GM23338 (cell line): ENCODE measurements at regions not wholly inside any gene's neighbourhood (a gene's known extent, or its start where the extent isn't known, plus 50 kb on each side); places are given as distances from the start of the nearest gene placed in this dataset.

Experiments
- ATAC-seq: fragments of 200-7000 bp; cut with Tn5 transposase; 3 replicates; pipeline ENCODE4 v1.9.1; 2020
- DNase-seq: peaks from one replicate; pipeline ENCODE4 v3.0.0-alpha.2; 2015; ENCODE audit warnings: low spot score
- H2AFZ ChIP-seq: fragments of 200-600 bp; sonication (generic); 2 replicates; pipeline ENCODE4 v1.8.0; 2016; ENCODE audit warnings: antibody characterized with exemption, mild to moderate bottlenecking, moderate library complexity
- H3F3A ChIP-seq: fragments of 200-600 bp; sonication (generic); replicated peaks from 2 replicates; pipeline ENCODE4 v1.8.0; 2017; ENCODE audit warnings: antibody characterized with exemption, mixed run types, low read depth
- H3K27ac ChIP-seq: fragments of 200-600 bp; sonication (generic); 2 replicates; pipeline ENCODE4 v1.6.1; 2016; ENCODE audit warnings: low read depth
- H3K27me3 ChIP-seq: fragments of 200-600 bp; sonication (generic); 2 replicates; pipeline ENCODE4 v1.8.0; 2016; ENCODE audit warnings: mild to moderate bottlenecking, mixed run types, moderate library complexity; ENCODE audit not compliant: insufficient read depth
- H3K36me3 ChIP-seq: fragments of 200-600 bp; sonication (generic); 2 replicates; pipeline ENCODE4 v1.8.0; 2016; ENCODE audit warnings: mild to moderate bottlenecking; ENCODE audit not compliant: insufficient read depth
- H3K4me1 ChIP-seq: fragments of 200-600 bp; sonication (generic); 2 replicates; pipeline ENCODE4 v1.8.0; 2016; ENCODE audit warnings: mild to moderate bottlenecking, moderate library complexity; ENCODE audit not compliant: insufficient read depth
- H3K4me2 ChIP-seq: fragments of 200-600 bp; sonication (generic); 2 replicates; pipeline ENCODE4 v1.7.1; 2017; ENCODE audit warnings: mixed run types
- H3K4me3 ChIP-seq: fragments of 200-600 bp; sonication (generic); 2 replicates; pipeline ENCODE4 v1.6.1; 2016; ENCODE audit warnings: mixed run types
- H3K79me2 ChIP-seq: fragments of 200-600 bp; sonication (generic); replicated peaks from 2 replicates; pipeline ENCODE4 v1.8.0; 2017; ENCODE audit warnings: mild to moderate bottlenecking; ENCODE audit not compliant: insufficient read depth
- H3K9me2 ChIP-seq: fragments of 200-600 bp; sonication (generic); 2 replicates; pipeline ENCODE4 v1.8.0; 2017; ENCODE audit not compliant: insufficient read depth
- H4K20me1 ChIP-seq: fragments of 200-600 bp; sonication (generic); replicated peaks from 2 replicates; pipeline ENCODE4 v1.8.0; 2017; ENCODE audit warnings: mild to moderate bottlenecking; ENCODE audit not compliant: insufficient read depth
- H3K27ac Mint-ChIP-seq: 2 replicates; pipeline ENCODE4 v1.8.0; 2020; ENCODE audit warnings: inconsistent platforms, mild to moderate bottlenecking, moderate library complexity, mixed read lengths
- H3K27me3 Mint-ChIP-seq: 3 replicates; pipeline ENCODE4 v1.8.0; 2022; ENCODE audit warnings: low read depth, mild to moderate bottlenecking, moderate library complexity, mixed read lengths, inconsistent platforms; ENCODE audit not compliant: insufficient read depth, poor library complexity
- H3K36me3 Mint-ChIP-seq: 3 replicates; pipeline ENCODE4 v1.8.0; 2021; ENCODE audit warnings: low read depth, mild to moderate bottlenecking, inconsistent platforms, moderate library complexity, mixed read lengths
- H3K4me1 Mint-ChIP-seq: 3 replicates; pipeline ENCODE4 v1.8.0; 2020; ENCODE audit warnings: mild to moderate bottlenecking, inconsistent platforms, mixed read lengths
- H3K4me3 Mint-ChIP-seq: 3 replicates; pipeline ENCODE4 v1.8.0; 2021; ENCODE audit warnings: moderate library complexity, mild to moderate bottlenecking, inconsistent platforms, mixed read lengths
- H3K9me3 Mint-ChIP-seq: 3 replicates; pipeline ENCODE4 v1.8.0; 2020; ENCODE audit warnings: moderate library complexity, mild to moderate bottlenecking, inconsistent platforms, mixed read lengths
- POLR2AphosphoS5 ChIP-seq: IDR thresholded peaks from 2 replicates; pipeline ENCODE4 v1.6.1; 2016; ENCODE audit warnings: antibody characterized with exemption, low read depth
- ZNF331 ChIP-seq: fragments of 250-450 bp; sonication (Bioruptor Pico); IDR thresholded peaks from 2 replicates; pipeline ENCODE4 v1.5.0; 2020; ENCODE audit warnings: low read depth, mild to moderate bottlenecking, moderate library complexity
- TF ChIP-seq, protein P1 (sequence below): fragments of 250-450 bp; sonication (Bioruptor Pico); IDR thresholded peaks from 2 replicates; pipeline ENCODE4 v1.5.0; 2020; ENCODE audit warnings: mild to moderate bottlenecking, moderate library complexity
- TF ChIP-seq, protein P2 (sequence below), 2 experiments: fragments of 200-600 bp in 1 of 2; sonication (generic) in 1 of 2; conservative IDR thresholded peaks; 2 replicates each; pipeline versions ENCODE4 v1.5.1 to v1.6.1; 2016 to 2017; ENCODE audit warnings: antibody characterized with exemption in 2 of 2, low read depth in 2 of 2, mild to moderate bottlenecking in 2 of 2, moderate library complexity in 1 of 2

DNA sequence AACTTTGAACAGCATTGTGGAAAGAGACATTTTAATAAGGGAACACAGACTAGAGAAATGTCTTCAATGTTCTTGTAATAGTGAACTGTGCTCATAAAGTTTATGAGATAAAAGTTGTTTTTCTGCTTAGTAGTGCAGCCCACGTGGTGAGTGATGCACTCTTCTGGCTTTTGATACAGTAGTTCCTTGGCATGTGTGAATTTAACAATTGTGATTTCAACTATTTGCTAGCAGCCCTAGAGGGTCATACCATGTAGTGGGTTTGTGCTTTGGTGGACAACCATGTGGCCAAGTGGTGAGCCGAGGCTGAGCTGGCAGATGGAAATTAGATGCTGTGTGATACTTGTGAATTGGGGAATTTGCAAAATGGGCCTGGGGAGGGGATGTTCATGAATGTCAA lies 116.2 kb upstream of the SLC4A4 start (continued):
- TF ChIP-seq, protein P1, sequence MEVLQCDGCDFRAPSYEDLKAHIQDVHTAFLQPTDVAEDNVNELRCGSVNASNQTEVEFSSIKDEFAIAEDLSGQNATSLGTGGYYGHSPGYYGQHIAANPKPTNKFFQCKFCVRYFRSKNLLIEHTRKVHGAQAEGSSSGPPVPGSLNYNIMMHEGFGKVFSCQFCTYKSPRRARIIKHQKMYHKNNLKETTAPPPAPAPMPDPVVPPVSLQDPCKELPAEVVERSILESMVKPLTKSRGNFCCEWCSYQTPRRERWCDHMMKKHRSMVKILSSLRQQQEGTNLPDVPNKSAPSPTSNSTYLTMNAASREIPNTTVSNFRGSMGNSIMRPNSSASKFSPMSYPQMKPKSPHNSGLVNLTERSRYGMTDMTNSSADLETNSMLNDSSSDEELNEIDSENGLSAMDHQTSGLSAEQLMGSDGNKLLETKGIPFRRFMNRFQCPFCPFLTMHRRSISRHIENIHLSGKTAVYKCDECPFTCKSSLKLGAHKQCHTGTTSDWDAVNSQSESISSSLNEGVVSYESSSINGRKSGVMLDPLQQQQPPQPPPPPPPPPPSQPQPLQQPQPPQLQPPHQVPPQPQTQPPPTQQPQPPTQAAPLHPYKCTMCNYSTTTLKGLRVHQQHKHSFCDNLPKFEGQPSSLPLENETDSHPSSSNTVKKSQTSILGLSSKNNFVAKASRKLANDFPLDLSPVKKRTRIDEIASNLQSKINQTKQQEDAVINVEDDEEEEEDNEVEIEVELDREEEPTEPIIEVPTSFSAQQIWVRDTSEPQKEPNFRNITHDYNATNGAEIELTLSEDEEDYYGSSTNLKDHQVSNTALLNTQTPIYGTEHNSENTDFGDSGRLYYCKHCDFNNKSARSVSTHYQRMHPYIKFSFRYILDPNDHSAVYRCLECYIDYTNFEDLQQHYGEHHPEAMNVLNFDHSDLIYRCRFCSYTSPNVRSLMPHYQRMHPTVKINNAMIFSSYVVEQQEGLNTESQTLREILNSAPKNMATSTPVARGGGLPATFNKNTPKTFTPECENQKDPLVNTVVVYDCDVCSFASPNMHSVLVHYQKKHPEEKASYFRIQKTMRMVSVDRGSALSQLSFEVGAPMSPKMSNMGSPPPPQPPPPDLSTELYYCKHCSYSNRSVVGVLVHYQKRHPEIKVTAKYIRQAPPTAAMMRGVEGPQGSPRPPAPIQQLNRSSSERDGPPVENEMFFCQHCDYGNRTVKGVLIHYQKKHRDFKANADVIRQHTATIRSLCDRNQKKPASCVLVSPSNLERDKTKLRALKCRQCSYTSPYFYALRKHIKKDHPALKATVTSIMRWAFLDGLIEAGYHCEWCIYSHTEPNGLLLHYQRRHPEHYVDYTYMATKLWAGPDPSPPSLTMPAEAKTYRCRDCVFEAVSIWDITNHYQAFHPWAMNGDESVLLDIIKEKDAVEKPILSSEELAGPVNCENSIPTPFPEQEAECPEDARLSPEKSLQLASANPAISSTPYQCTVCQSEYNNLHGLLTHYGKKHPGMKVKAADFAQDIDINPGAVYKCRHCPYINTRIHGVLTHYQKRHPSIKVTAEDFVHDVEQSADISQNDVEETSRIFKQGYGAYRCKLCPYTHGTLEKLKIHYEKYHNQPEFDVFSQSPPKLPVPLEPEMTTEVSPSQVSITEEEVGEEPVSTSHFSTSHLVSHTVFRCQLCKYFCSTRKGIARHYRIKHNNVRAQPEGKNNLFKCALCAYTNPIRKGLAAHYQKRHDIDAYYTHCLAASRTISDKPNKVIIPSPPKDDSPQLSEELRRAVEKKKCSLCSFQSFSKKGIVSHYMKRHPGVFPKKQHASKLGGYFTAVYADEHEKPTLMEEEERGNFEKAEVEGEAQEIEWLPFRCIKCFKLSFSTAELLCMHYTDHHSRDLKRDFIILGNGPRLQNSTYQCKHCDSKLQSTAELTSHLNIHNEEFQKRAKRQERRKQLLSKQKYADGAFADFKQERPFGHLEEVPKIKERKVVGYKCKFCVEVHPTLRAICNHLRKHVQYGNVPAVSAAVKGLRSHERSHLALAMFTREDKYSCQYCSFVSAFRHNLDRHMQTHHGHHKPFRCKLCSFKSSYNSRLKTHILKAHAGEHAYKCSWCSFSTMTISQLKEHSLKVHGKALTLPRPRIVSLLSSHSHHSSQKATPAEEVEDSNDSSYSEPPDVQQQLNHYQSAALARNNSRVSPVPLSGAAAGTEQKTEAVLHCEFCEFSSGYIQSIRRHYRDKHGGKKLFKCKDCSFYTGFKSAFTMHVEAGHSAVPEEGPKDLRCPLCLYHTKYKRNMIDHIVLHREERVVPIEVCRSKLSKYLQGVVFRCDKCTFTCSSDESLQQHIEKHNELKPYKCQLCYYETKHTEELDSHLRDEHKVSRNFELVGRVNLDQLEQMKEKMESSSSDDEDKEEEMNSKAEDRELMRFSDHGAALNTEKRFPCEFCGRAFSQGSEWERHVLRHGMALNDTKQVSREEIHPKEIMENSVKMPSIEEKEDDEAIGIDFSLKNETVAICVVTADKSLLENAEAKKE, result no peak
- no peak for TF ChIP-seq POLR2AphosphoS5

DNA sequence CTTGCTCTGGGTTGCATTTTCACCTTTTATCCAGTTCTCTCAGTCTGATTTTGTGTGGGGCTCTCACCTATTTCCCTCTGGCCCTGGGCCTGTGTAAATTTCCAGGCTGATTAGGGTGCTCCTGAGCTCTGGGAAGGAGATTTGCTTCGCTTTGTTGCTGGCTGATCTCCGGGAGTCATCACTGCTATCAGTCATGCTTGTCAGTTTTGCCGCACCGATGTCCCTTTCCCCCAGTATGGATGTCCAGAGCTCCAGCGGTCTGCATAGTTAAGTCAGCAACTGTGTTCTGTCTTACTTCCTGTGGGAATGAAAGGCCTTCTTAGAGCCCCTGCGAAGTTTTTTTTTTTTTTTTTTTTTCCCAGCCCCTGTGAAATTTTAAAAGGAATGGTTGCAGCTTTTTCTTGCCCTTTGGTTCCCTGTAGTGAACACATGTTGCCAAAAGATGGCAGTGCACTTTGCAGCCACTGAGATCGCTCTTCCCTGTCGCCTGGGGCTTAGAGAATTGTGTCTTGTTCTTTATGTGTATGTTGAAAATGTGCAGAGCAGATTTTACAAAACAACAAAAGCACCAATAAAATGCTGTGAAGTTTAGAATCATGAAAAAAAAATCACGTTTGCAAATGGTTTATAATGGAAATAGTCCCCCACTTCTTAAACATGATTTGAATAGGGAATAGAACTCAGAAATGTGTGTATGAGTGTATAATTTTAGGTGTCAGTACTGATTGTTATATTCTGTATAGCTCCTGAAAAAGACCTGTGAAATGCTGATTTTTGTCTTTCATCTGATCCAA lies 109.1 kb upstream of the SLC4A4 start:
- peak; percentile 75 for ATAC-seq
- no peaks in the 10 kb centered on the region for H4K20me1 ChIP-seq
- H3K4me2 ChIP-seq, result no peak overlapping the region

More for the DNA sequence above, 109.1 kb upstream of the SLC4A4 start:
- TF ChIP-seq, protein P2, sequence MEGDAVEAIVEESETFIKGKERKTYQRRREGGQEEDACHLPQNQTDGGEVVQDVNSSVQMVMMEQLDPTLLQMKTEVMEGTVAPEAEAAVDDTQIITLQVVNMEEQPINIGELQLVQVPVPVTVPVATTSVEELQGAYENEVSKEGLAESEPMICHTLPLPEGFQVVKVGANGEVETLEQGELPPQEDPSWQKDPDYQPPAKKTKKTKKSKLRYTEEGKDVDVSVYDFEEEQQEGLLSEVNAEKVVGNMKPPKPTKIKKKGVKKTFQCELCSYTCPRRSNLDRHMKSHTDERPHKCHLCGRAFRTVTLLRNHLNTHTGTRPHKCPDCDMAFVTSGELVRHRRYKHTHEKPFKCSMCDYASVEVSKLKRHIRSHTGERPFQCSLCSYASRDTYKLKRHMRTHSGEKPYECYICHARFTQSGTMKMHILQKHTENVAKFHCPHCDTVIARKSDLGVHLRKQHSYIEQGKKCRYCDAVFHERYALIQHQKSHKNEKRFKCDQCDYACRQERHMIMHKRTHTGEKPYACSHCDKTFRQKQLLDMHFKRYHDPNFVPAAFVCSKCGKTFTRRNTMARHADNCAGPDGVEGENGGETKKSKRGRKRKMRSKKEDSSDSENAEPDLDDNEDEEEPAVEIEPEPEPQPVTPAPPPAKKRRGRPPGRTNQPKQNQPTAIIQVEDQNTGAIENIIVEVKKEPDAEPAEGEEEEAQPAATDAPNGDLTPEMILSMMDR (conservative IDR thresholded peaks at IDR 0.05; ENCODE audit: low read depth in 2 of 2), result peak; percentile 76 to 81
- TF ChIP-seq ZNF331, result no peak
- peak; percentile 70 for DNase-seq
- Histone ChIP-seq H3K36me3 (no peaks in the 10 kb centered on the region), H3K27ac (no peak overlapping the region), H3F3A (no peaks in the 10 kb centered on the region), H3K4me1 (peaks cover 9% of the 10 kb centered on the region; the same call in 1 of the 2 replicates), H3K79me2 (no peaks in the 10 kb centered on the region), H2AFZ (no peak overlapping the region), H3K27me3 (no peaks in the 10 kb centered on the region), H3K4me3 (no peak overlapping the region), H3K9me2 (peaks cover 6% of the 10 kb centered on the region; the same call in 1 of the 2 replicates)
- peaks cover 21% of the 10 kb centered on the region for H3K4me1 Mint-ChIP-seq
- no peak overlapping the region for H3K27ac Mint-ChIP-seq
- H3K27me3 Mint-ChIP-seq, result peaks cover 4% of the 10 kb centered on the region
- no peaks in the 10 kb centered on the region for H3K36me3 Mint-ChIP-seq
- H3K4me3 Mint-ChIP-seq, result no peak overlapping the region
- H3K9me3 Mint-ChIP-seq, result no peaks in the 10 kb centered on the region
